NCI-H187 (cell line): ENCODE measurements at regions not wholly inside any gene's neighbourhood (a gene's known extent, or its start where the extent isn't known, plus 50 kb on each side); places are given as distances from the start of the nearest gene placed in this dataset.
"Not testable (repeated sequence)": the region's sequence is repeated elsewhere in the genome, so short reads cannot be mapped to it uniquely, and the experiment has no call there.

Source experiments
- DNase-seq, 2 experiments: peaks; one replicate each; lab custom pipeline; 2025; lab: John Stamatoyannopoulos, UW

GRCh38 chr12:89825591-89826449, 117.2 kb upstream of the ATP2B1 start:
- no peak for DNase-seq

DNA sequence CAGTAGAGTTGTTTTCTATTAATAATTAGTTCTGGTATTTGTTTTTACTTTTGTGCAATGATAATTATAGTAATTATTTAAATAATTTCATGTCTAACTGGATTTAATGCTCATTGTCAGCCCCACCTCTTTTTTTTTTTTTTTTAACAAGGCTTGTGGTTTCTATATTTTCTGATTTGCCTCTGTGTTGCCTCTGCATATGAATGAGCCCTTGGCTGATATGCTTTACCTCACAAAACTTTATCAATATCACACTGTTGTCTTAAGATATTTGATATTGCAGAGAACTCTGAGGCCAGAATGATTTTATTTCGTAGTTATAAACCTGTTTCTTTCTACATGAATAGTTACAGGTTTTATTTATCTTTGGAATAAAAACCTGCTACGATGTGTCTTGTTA, 116.2 kb upstream of the ATP2B1 start:
- no peak for DNase-seq

GRCh38 chr12:89822992-89823391, 114.4 kb upstream of the ATP2B1 start:
- not testable (repeated sequence) for DNase-seq

- no peak for DNase-seq
Measured at GRCh38 chr12:89821896-89822295, 113.3 kb upstream of the ATP2B1 start.

DNA sequence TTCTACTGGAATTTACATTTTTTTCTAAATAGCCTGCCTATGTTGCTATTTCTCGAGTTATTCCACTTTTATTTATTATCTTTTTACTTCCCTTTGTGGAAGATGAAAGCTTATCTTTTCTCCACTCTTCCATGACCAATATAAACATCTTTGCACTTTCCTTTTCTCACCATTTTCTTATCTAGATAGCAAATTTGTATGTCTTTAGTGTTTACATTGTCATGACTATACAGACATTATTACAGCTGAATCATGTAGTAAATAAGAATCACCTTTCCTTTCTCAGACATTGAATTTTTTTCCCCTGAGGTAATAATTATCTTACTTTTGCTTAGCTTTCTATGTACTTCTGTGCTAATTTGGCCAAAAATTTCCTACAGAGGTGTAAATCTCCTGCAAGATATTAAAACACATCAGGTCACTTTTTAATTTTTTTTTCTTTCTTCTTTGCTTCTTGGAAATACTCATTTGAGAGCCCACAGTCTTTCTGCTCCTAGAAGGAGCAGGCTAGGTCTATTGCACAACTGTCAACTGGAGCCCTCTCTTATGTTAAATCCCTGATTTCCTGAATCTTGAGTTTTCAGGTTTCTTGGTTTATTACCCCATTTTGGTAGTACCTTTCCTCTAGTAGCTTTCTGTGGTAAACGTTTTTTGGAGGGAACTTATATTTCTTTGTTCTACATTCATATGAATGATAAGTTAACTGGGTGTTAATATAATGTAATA, 109.0 kb upstream of the ATP2B1 start:
- DNase-seq, result no peak

- DNase-seq, result no peak
Measured at GRCh38 chr12:89815225-89815624, 106.6 kb upstream of the ATP2B1 start.

- no peak for DNase-seq
Measured at GRCh38 chr12:89803412-89803811, 94.8 kb upstream of the ATP2B1 start.

GRCh38 chr12:89801284-89801683, 92.6 kb upstream of the ATP2B1 start:
- DNase-seq, result no peak

DNA sequence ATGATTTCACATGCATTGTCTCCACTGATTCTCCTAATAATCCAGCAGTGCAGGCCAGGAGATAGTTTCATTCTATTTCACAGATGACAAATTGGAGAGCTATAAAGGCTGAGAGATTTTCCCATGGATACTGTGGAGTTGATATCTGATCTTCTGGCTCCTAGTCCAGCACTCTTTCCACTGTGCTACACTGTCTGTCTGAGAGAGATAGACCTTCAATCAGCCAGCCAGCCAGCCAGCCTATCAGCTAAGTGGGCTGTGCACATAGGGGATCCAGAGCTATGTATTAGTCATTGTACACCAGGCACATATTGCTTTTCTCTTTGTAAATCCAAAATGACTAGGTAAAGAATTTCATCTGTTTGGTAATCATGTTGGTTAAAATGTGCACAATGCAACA, 91.8 kb upstream of the ATP2B1 start:
- DNase-seq, result no peak

- no peak for DNase-seq
Measured at GRCh38 chr12:89799316-89799715, 90.7 kb upstream of the ATP2B1 start.

DNA sequence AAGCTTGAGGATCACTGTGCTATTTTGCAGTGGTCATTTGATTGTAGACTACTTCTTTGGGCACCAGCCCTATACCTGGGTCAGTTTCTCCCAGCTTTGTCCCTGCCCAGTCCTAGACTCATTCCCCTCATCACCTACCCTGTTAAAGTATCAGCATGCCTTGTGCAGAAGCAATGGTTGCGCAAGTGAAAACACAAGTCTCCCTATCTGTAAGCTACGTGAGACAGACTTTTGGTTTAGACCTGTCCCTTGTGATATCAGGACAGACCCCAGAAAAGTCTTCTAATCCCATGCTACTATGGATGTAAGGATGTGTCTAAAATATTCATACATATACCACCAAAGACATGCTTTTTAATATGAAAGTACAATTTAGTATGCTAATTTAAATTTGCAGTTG, 88.8 kb upstream of the ATP2B1 start:
- DNase-seq, result no peak

- no peak for DNase-seq
Measured at GRCh38 chr12:89796798-89797382, 88.3 kb upstream of the ATP2B1 start.

GRCh38 chr12:89793946-89794345, 85.3 kb upstream of the ATP2B1 start:
- no peak for DNase-seq

DNA sequence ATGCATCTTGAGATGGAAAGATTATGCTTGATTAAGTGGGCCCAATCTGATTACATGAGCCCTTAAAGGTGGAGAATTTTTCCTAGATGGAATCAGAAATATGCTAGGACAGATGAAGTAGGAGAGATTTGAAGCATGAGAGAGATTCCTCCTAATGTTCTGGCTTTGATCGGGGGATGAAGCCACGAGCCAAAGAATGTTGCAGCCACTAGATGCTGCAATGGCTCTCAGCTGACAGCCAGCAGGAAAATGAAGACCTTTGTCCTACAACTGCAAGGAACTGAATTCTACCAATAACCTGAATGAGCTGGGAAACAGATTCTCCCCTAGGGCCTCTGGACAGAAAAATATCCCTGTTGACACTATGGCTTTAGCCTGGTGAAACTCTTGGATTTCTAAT, 82.6 kb upstream of the ATP2B1 start:
- DNase-seq, result no peak

GRCh38 chr12:89789862-89790261, 81.2 kb upstream of the ATP2B1 start:
- DNase-seq, result no peak

DNA sequence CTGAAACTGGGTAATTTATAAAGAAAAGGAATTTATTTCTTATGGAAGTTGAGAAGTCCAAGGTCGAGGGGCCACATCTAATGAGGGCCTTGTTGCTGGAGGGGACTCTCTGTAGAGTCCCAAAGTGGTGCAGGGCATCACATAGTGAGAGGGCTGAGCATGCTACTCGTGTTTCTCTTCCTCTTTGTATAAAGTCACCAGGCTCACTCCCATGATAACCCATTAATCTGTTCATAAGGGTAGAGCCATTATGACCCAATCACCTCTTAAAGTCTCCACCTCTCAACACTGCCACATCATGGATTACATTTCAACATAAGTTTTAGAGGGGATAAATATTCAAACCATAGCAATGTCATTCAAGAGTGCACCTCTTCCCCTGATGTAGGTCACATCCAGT, 79.1 kb upstream of the ATP2B1 start:
- no peak for DNase-seq

GRCh38 chr12:89786177-89786810, 77.7 kb upstream of the ATP2B1 start:
- DNase-seq, result no peak

- no peak for DNase-seq
Measured at GRCh38 chr12:89783359-89784060, 74.9 kb upstream of the ATP2B1 start.

GRCh38 chr12:89782807-89783206, 74.2 kb upstream of the ATP2B1 start:
- DNase-seq, result no peak

DNA sequence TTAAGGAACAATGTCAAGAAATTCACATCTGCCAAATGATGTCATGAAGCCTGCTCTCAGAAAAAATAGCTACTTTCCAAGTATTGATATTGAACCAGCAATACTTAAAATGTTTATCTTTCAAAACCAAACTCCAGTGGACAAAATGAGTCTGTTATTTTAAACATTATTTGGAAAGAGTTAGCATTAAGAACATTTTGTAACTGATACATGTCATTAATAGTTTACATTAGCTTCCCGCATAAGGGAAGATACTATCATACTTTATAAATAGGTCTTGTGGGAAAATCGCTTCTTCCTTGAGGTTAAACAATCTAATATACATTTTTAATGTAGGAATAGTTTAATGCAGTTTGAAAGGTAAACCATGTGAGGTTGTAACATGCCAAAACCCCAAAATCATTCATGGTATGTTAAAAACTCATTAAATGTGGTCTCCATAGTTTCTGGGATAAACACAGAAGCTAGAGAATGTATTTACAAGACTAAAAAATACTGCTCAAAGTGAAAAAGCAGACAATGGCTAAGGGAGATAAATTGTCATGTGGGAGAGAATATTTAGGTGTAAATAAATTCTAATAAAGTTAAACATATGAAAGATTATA, 73.4 kb upstream of the ATP2B1 start:
- no peak for DNase-seq

DNA sequence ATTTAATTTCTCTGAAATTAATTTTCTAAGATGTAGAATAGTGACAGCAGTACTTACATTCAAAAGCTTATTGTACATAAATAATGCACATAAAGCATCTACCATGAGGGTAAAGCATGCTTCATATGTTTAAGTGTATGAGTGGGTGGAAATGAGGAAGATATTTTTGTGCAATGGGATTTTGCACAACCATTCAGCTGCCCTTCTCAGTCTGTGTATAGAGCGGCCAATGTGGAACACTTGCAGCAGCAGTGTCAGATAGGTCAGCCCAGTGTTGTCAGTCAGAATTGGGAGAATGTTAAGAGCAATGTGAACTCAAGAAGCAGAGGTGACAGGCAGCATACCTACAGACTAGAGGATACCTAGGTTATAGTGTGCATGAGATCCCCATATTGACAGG, 72.5 kb upstream of the ATP2B1 start:
- DNase-seq, result no peak

GRCh38 chr12:89779090-89779489, 70.5 kb upstream of the ATP2B1 start:
- DNase-seq, result no peak
